ENCODE measurements at regions not wholly inside any gene's neighbourhood (a gene's known extent, or its start where the extent isn't known, plus 50 kb on each side); places are given as distances from the start of the nearest gene placed in this dataset.

GRCh38 chr18:57898506-57899124 is 95.5 kb upstream of the ATP8B1 start:
- TF ChIP-seq CTCF (conservative IDR thresholded peaks at IDR 0.05 in 1 of 2, IDR thresholded peaks at IDR 0.05 in 1 of 2; ENCODE audit: extremely low read depth in 1 of 2, insufficient read depth in 1 of 2, low read depth in 1 of 2, low read length in 2 of 2) = no peak
- TF ChIP-seq EZH2 (IDR thresholded peaks at IDR 0.05; ENCODE audit: borderline replicate concordance, low read length) = no peak

Data from mammary epithelial cell (primary cell).